ENCODE measurements at regions not wholly inside any gene's neighbourhood (a gene's known extent, or its start where the extent isn't known, plus 50 kb on each side); places are given as distances from the start of the nearest gene placed in this dataset.

DNA sequence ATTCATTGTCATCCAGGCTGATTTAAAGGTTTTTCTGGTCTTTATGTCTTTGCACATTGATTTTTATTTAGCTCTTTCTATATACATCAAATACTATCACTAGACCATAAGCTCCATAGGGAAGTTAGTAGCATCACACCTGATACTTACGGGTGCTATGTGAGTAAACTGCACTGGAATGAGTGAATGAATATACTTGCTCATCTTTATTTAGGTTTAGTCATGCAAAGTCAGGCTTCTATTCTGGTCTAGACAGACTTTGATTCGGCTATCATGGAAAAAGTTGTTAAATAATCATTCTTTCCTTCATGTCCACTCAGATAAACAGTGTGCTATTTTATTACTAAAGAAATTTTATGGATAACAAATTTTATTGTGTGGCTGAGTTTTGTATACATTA lies 457.8 kb upstream of the PCDH7 start:
- TF ChIP-seq CTCF (conservative IDR thresholded peaks at IDR 0.05) (no peak), ZFX (IDR thresholded peaks at IDR 0.05) (no peak)

All from C4-2B (cell line).